ENCODE measurements at regions not wholly inside any gene's neighbourhood (a gene's known extent, or its start where the extent isn't known, plus 50 kb on each side); places are given as distances from the start of the nearest gene placed in this dataset.

DNA sequence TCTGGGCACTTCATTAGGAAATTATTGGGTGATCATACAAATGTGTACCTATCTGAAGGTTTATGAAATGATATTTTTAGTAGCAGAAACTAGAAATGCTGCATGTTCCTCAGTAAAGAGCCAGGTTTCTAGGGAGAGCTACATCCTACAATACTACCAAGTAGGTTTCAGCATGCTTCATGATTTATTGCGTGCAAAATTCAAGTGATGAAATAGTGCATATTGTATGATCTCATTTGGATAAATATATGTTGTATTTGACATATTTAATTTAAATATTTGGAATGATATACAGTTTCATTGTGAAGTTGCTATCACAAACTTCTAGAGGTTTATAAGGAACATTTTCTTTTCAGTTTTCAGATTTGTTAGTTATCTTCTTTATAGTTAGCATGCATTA, 90.5 kb upstream of the GDF10 start:
- no peaks in the 10 kb centered on the region for H3K4me1 Mint-ChIP-seq
- H3K4me3 Mint-ChIP-seq: no peak overlapping the region
- H3K27ac Mint-ChIP-seq: no peak overlapping the region

DNA sequence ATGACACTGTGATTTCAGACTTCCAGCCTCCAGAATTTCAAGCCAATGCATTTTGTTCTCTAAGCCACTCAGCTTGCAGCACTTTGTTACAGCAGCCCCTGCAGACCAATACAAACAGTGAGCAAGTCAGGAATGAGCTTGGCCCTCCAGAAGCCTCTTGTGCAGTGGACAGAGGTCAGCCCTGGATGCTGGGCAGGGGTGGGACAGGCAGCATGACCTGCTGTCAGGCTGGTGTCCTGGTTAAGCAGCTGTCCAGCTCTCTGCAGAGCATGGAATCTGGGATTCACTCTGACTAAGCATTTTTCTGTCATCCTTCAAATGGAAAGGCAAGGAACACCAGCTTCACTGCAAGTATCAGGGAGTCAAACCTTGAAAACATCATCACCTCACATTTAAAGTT, 85.5 kb upstream of the GDF10 start:
- H3K9me3 Mint-ChIP-seq: peaks cover 0 to 8% (median 2%) of the 10 kb centered on the region in 3 donors
- no peaks in the 10 kb centered on the region for H3K4me1 Mint-ChIP-seq
- peaks cover 3% of the 10 kb centered on the region for H3K36me3 Mint-ChIP-seq
- H3K27ac Mint-ChIP-seq: peak overlapping the region in 1 of 3 donors; percentile 33
- no peaks in the 10 kb centered on the region for H3K27me3 Mint-ChIP-seq
- H3K4me3 Mint-ChIP-seq: no peak overlapping the region

More for the DNA sequence above, 90.5 kb upstream of the GDF10 start:
- Mint-ChIP-seq H3K9me3 (peaks cover 0 to 8% (median 5%) of the 10 kb centered on the region in 3 donors), H3K27me3 (no peaks in the 10 kb centered on the region), H3K36me3 (peaks cover 3% of the 10 kb centered on the region)

DNA sequence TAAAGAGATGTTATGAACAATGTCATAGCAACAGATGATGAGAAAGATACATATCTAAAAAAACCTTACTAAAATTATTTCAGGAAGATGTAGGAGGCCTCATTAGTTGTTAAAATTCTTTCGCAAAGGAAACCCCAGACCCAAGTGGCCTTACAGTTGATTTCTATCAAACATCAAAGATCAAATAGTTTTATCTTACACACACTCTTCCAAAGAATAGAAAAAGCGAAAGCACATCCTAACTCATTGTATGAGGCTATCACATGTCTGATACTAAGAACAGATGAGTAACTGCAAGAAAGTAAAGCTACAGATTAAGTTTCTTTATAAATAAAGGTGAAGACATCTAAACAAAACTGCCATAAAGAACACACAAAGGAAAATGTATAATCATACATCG, 82.9 kb upstream of the GDF10 start:
- H3K4me3 Mint-ChIP-seq: no peak overlapping the region
- H3K4me1 Mint-ChIP-seq: no peaks in the 10 kb centered on the region
- H3K36me3 Mint-ChIP-seq: peaks cover 3% of the 10 kb centered on the region
- peaks cover 0 to 6% (median 0%) of the 10 kb centered on the region in 3 donors for H3K9me3 Mint-ChIP-seq
- H3K27me3 Mint-ChIP-seq: no peaks in the 10 kb centered on the region
- no peak overlapping the region for H3K27ac Mint-ChIP-seq

DNA sequence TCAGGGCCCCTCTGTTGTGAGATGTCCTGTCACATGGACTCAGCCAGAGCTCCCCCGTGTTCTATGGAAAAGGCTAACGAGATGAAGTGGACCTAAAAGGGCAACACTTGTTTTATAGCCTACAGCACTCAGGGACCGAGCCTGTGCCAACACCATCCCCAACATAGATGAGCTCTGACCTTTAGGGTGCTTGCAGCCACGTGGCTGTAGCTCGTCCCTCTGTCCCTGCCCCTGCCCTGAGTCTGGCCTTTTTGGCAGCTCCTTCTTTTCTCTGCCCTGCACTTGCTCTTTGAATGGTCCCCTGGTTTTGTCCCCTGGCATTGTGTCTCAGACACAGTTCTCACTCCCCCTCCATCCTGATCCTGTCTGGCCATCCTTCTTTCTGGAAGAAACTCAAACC, 81.2 kb upstream of the GDF10 start:
- no peak overlapping the region for H3K4me3 Mint-ChIP-seq
- H3K36me3 Mint-ChIP-seq: no peaks in the 10 kb centered on the region
- H3K9me3 Mint-ChIP-seq: no peaks in the 10 kb centered on the region
- no peaks in the 10 kb centered on the region for H3K27me3 Mint-ChIP-seq
- no peaks in the 10 kb centered on the region for H3K4me1 Mint-ChIP-seq
- no peak overlapping the region for H3K27ac Mint-ChIP-seq

DNA sequence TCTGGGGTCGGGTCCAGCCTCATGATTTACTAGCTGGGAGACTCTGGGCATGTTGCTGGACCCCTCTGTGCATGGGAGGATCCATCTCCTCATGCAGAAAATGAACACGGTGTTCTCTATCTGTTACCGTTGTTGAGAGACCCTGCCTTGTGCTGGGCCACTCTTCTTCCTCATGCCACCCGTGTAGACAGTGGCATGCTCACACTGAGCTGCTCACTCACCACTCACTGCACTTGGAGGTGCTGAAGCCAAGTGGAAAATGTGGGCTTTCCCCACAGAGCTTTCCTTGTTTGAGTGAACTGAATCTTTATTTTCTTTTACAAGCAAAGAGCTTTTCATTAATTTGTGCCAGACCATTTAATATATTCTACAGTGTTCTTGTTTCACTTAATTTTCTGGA, 77.5 kb upstream of the GDF10 start:
- no peaks in the 10 kb centered on the region for H3K9me3 Mint-ChIP-seq
- H3K27me3 Mint-ChIP-seq: no peaks in the 10 kb centered on the region
- H3K36me3 Mint-ChIP-seq: no peaks in the 10 kb centered on the region
- H3K27ac Mint-ChIP-seq: peak overlapping the region in 1 of 3 donors; percentile 39
- no peaks in the 10 kb centered on the region for H3K4me1 Mint-ChIP-seq
- no peak overlapping the region for H3K4me3 Mint-ChIP-seq

DNA sequence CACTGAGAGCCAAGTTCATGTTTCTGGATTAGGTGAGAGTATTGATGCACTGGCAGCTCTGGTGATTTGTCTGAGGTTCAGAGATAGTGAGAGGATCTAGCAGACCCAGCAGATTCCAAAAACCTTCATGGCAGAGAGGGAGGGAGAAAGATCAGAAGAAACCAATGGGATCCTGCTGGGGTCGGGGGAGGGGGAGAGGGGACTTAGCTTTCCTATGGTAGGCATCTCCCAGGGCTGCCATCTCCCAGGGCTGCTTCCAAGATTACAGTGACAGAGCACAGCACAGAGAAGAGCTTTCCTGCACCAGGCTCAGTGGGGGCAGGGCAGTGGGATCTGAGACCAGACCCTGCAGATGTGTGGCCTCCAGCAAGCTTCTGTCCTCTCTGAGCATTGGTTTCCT, 76.8 kb upstream of the GDF10 start:
- no peak overlapping the region for H3K27ac Mint-ChIP-seq
- no peaks in the 10 kb centered on the region for H3K27me3 Mint-ChIP-seq
- H3K9me3 Mint-ChIP-seq: no peaks in the 10 kb centered on the region
- peaks cover 0 to 2% (median 0%) of the 10 kb centered on the region in 3 donors for H3K4me1 Mint-ChIP-seq
- H3K36me3 Mint-ChIP-seq: no peaks in the 10 kb centered on the region
- H3K4me3 Mint-ChIP-seq: no peak overlapping the region

DNA sequence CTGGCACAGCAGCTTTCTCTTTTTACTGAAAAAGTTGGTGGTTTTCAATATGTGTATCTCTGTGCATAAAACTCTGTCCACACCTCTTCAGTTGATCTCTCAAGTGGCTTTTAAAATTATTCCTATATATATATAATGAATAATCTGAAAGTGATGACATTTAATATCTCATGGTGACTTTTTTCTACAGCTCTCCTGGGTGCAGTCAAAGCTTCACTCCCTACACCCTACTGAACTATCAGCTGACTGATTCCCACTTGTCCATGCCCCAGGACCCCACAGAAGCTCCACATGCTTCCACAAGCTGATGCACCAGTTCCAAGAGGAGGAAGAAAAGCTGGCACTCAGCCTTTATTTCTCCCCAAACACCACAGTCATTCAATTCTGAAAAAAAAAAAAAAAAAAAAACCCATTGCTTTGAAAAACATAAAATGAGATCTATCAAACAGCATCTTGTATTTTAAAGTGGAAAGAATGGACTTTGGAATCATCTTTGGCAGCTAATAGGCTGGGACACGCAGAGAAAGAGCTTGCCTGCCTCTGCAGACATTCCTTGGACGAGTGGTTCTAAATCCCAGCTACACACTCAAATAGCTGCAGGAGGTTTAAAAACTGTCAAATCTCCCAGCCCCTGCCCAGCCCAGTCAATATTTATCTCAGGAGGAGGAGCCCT, 75.3 kb upstream of the GDF10 start:
- Mint-ChIP-seq H3K4me3 (no peak overlapping the region), H3K9me3 (peaks cover 0 to 4% (median 2%) of the 10 kb centered on the region in 3 donors), H3K4me1 (peaks cover 0 to 2% (median 0%) of the 10 kb centered on the region in 3 donors), H3K27ac (no peak overlapping the region), H3K27me3 (no peaks in the 10 kb centered on the region), H3K36me3 (no peaks in the 10 kb centered on the region)

DNA sequence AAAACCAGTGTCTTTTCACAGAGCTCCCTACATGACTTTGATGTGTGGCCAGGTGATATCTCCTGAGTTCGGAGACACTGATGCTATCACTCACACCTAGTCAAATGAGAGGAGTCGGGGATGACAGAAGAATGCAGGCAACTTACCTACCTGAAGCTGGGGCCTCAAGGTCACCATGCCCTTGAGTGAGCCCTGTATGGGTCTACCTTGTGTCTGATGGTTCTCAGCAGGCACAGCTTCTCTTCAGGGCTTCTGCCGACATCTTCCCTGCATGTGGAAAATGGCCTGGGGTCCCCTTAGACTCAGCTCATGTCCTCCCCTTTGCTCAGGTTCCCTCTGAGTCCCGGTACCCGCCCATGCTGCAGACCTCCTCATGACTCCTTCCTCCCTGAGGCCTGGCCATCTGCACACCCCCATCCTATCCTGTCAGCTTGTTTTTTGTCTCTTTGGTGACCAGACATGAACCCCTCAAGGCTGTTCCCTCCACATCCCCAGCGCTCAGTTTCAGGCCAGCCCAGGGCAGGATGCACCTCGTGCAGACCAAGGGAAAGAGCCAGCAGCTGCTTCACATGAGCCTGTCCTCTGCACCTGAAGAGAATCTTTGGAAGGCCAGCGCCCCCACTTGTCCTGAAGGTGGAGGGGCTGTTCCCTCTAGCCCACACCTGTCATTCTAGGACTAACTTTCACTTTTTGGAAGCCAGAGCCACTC, 74.6 kb upstream of the GDF10 start:
- Mint-ChIP-seq H3K9me3 (peaks cover 0 to 4% (median 2%) of the 10 kb centered on the region in 3 donors), H3K27ac (peak overlapping the region in 1 of 3 donors; percentile 46), H3K27me3 (no peaks in the 10 kb centered on the region), H3K36me3 (no peaks in the 10 kb centered on the region), H3K4me1 (peaks cover 0 to 2% (median 0%) of the 10 kb centered on the region in 3 donors), H3K4me3 (no peak overlapping the region)

DNA sequence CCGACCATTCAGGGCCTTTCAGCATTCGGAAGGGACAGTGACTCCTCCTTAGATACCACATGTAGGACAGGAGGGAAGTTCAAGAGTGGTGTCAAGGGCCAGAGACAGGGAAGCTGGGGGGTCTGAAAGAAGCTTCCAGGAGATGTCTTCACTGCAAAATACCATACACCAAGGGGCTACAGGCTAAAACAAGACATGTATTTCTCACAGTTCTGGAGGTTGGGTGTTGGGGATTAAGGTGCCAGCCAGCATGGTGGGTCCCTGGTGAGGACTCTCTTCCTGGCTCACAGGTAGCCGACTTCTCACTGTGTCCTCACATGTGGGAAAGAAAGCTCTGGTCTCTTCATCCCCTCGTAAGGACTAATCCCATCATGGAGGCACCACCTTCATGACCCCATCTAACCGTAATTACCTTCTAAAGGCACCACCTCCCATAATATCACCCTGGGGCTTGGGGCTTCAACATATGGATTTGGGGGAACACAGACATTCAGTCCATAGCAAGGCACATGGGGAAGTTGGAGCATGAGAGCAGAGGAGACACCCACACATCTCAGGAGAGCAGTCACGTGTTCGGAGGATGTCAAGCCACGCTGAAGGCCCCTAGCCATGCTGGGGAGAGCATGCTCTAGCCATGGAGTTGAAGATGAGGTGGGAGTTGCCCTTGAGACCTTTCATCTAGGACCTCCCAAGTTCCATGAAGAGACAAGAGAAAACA, 73.9 kb upstream of the GDF10 start:
- peaks cover 0 to 4% (median 2%) of the 10 kb centered on the region in 3 donors for H3K9me3 Mint-ChIP-seq
- H3K4me1 Mint-ChIP-seq: peaks cover 0 to 2% (median 0%) of the 10 kb centered on the region in 3 donors
- no peaks in the 10 kb centered on the region for H3K27me3 Mint-ChIP-seq
- no peaks in the 10 kb centered on the region for H3K36me3 Mint-ChIP-seq
- H3K4me3 Mint-ChIP-seq: no peak overlapping the region
- H3K27ac Mint-ChIP-seq: no peak overlapping the region

DNA sequence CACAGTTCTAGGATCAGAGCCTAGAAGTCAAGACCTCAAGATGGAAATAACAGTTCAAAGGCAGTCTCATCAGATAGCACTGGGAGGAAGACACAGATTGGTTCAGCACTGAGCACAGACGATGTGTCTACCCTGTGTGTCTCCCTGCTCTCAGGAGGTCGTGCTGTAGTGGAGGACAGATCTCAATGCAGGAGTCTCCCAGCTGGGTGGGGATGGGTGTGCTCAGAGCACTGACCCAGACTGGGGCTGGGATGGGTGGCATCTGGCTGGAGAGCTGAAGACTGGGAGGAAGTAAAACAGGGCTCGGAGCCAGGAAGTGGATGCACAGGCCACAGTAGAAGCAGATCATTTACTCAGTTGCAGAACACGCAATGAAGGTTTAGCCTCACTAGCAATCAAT, 69.5 kb upstream of the GDF10 start:
- Mint-ChIP-seq H3K4me1 (peaks cover 0 to 2% (median 0%) of the 10 kb centered on the region in 3 donors), H3K27ac (no peak overlapping the region), H3K9me3 (peaks cover 0 to 4% (median 2%) of the 10 kb centered on the region in 3 donors), H3K4me3 (no peak overlapping the region), H3K27me3 (no peaks in the 10 kb centered on the region), H3K36me3 (no peaks in the 10 kb centered on the region)

DNA sequence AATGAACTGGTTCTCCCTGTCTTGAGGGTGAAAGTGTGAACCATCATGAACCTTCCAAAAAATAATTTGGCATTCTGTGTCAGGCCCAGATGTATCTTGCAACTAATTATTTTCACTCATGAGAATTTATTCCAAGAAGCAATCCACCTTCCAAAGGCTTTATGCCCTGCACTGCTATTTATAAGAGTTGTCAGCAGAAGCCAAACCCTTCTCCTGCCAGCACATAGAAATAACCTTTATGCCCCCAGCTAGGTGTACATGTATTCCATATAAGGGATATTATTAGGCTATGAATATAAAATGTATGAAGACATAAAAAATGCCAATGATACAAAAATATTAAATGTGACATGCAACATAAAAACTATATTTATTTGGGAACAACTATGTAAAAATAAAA, 69.0 kb upstream of the GDF10 start:
- no peaks in the 10 kb centered on the region for H3K36me3 Mint-ChIP-seq
- H3K27me3 Mint-ChIP-seq: no peaks in the 10 kb centered on the region
- peaks cover 0 to 4% (median 2%) of the 10 kb centered on the region in 3 donors for H3K9me3 Mint-ChIP-seq
- H3K27ac Mint-ChIP-seq: no peak overlapping the region
- H3K4me1 Mint-ChIP-seq: peaks cover 0 to 2% (median 0%) of the 10 kb centered on the region in 3 donors
- H3K4me3 Mint-ChIP-seq: no peak overlapping the region

DNA sequence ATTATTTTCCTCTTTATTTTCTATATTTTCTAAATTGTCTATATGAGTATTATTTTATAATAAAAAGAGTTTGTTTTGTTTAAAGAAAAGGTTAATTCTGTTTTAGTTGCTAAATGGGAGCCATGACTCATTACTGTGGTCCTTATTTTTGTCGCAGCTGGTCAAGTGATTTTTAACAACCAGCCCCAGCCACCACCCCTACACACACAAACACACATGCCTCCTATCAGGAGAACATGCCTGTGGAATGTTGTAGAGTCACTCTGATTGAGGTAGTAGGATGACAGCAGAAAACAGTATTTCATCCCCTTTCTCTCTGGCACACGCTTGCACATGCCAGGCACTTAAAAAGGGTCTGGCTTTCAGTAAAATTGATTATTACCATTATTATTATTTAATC, 68.6 kb upstream of the GDF10 start:
- Mint-ChIP-seq H3K4me3 (no peak overlapping the region), H3K9me3 (peaks cover 3 to 5% (median 4%) of the 10 kb centered on the region in 3 donors), H3K36me3 (no peaks in the 10 kb centered on the region), H3K4me1 (peaks cover 0 to 2% (median 0%) of the 10 kb centered on the region in 3 donors), H3K27ac (no peak overlapping the region), H3K27me3 (no peaks in the 10 kb centered on the region)

DNA sequence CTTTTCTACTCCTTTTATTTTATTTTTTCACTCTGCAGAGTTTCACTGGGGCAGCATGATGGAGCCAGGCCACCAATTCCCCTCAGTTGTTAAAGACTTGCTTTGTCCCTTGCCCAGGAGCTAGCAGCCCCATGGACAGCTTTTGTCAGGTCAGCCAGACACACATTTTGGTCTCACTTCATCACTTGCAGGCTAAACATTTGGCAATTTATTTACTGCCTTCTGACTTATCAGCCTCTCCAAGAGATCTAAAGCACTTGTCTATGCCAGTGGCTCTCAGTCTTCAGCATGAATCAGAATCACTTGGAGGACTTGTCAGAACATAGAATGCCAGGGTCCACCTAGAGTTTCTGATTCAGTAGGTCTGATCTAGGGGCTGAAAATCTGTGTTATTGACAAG, 66.4 kb upstream of the GDF10 start:
- Mint-ChIP-seq H3K27ac (no peak overlapping the region), H3K4me1 (no peaks in the 10 kb centered on the region), H3K36me3 (no peaks in the 10 kb centered on the region), H3K27me3 (no peaks in the 10 kb centered on the region), H3K9me3 (peaks cover 4 to 5% (median 4%) of the 10 kb centered on the region in 3 donors), H3K4me3 (no peak overlapping the region)

DNA sequence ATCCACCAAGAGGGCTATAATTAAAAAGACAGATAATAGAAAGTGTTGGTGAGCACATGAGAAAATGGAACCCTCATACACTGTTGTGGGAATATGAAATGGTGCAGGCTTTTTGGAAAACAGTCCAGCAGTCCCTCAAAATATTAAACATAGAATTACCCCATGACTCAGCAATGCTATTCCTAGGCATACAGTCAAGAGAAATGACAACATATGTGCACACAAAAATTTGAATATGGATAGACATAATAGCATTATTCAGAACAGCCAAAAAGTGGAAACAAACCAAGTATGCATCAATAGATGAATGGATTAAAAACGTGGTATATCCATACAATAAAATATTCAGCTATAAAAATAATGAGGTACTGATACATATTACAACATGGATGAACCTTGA, 64.5 kb upstream of the GDF10 start:
- H3K36me3 Mint-ChIP-seq: no peaks in the 10 kb centered on the region
- no peak overlapping the region for H3K4me3 Mint-ChIP-seq
- H3K9me3 Mint-ChIP-seq: peaks cover 0 to 4% (median 3%) of the 10 kb centered on the region in 3 donors
- no peaks in the 10 kb centered on the region for H3K27me3 Mint-ChIP-seq
- H3K27ac Mint-ChIP-seq: no peak overlapping the region
- H3K4me1 Mint-ChIP-seq: peaks cover 0 to 7% (median 2%) of the 10 kb centered on the region in 3 donors

Data from IgD-negative memory B cell (primary cell).